ENCODE measurements at regions not wholly inside any gene's neighbourhood (a gene's known extent, or its start where the extent isn't known, plus 50 kb on each side); places are given as distances from the start of the nearest gene placed in this dataset.

DNA sequence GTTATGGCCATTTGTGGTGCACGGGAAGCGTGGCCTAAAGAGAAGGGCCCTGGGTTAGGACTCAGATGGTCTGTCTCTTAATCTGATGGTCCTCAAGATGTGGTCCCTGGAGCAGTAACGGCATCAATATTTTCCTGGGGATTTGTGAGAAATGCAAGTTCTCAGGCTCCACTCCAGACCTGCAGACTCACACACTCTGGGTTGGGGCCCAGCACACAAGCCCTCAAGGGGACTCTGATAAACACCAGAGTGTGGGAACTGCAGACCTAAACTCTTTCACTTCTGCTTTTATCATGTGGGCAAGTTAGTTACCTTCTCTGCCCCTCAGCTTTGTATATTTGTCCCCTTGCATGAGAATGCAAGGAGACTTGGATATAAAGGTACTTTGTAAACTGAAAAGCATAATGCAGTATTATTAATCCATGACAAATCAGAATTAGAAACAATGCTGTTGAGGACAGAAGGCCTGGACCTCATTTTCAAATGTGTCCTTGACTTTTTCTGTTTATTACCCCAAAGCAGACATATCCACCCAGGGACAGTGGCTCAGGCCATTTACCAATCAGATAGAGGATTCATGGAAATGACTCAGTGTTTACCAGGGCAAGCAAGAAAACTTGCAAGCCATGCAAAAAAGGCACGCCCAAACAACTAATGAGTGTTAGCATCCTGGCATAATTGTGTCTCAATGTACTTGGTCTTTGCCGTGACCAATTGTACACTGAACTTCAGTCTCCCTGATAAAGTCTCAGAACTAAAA lies 157.0 kb downstream of the ASCL1 start:
- Histone ChIP-seq H3K4me1 (peaks cover 0 to 12% (median 0%) of the 10 kb centered on the region in 6 donors), H3K36me3 (no peaks in the 10 kb centered on the region), H3K9me3 (no peaks in the 10 kb centered on the region), H3K4me3 (no peak overlapping the region), H3K27me3 (replicated peaks in 1 of 7) (no peaks in the 10 kb centered on the region), H3K27ac (peak overlapping the region in 4 of 8 donors; percentile 9 to 50 (median 30))
- intact Hi-C loops (cut with DNase I; ENCODE audit: low total_unique reads): no loop called here
- TF ChIP-seq CTCF (IDR thresholded peaks at IDR 0.05 in 8 of 11, conservative IDR thresholded peaks at IDR 0.05 in 3 of 11) (no peak), POLR2A (IDR thresholded peaks at IDR 0.05) (no peak), POLR2AphosphoS5 (IDR thresholded peaks at IDR 0.05) (no peak)
- 79 to 90% (median 83%) methylated on average over 5 of the region's 5 CpGs for WGBS, 5 donors
- no peak for DNase-seq

DNA sequence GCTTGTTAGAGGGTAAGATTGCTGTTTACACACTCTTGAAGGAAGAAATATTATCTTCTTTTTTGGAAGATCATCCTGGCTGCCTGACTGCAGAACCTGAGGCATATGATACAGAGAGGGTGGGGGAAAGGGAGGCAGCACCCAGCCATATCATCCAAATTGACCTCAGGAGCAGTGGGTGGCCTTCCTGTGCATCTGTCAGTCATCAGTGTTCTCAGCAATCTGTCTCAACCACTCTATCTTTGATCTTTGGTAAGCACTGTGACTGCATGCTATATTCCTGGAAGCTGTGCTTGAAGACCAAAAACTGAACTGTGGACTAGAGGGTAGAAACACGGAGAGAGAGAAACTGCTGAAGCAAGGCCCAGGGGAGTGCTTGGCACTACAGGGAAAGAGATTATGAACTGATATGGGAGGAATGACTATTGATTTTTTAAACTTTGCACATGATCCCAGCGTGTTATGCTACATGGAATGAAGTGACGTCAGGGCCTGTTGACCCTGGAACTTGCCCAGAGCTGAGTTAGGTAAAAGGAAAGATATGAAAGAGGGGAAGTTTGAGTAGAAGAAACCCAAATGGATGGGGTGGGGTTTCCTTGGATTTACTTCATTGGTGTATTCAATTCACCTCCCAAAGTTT lies 171.5 kb downstream of the ASCL1 start:
- TF ChIP-seq POLR2A (IDR thresholded peaks at IDR 0.05) (no peak), POLR2AphosphoS5 (IDR thresholded peaks at IDR 0.05) (no peak), CTCF (IDR thresholded peaks at IDR 0.05 in 8 of 11, conservative IDR thresholded peaks at IDR 0.05 in 3 of 11) (no peak)
- no peak overlapping the region for H3K27ac ChIP-seq

DNA sequence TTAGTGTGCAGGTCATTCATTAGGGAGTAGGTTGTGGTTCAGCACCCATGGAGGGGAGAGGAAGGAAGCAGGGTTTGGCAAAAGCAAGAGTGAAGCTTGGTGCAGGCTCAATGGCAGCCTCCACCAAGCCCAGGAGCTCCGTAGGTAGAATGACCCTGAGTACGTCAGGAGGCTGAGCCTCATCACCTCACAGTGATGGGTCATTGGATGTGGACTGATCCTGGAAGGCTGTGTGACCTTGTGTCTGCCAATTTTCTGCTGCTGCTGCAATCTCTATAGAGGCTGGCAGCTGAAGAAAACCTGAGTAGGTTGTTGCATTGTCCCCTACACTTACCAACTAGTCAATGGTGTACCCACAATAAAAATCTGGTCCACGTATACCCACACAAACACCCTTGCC lies 173.1 kb downstream of the ASCL1 start:
- TF ChIP-seq POLR2AphosphoS5 (IDR thresholded peaks at IDR 0.05) (no peak), POLR2A (IDR thresholded peaks at IDR 0.05) (no peak), CTCF (IDR thresholded peaks at IDR 0.05 in 8 of 11, conservative IDR thresholded peaks at IDR 0.05 in 3 of 11) (no peak)
- DNase-seq: no peak
- WGBS, 5 donors: 77 to 88% (median 87%) methylated on average over 3 of the region's 3 CpGs
- Histone ChIP-seq H3K27ac (no peak overlapping the region), H3K9me3 (peaks cover 3 to 38% (median 32%) of the 10 kb centered on the region in 8 donors), H3K27me3 (replicated peaks in 1 of 7) (no peaks in the 10 kb centered on the region), H3K4me3 (no peak overlapping the region), H3K36me3 (no peaks in the 10 kb centered on the region), H3K4me1 (no peaks in the 10 kb centered on the region)
- intact Hi-C loops (cut with DNase I; ENCODE audit: low total_unique reads): no loop called here

More for the DNA sequence above, 171.5 kb downstream of the ASCL1 start:
- Histone ChIP-seq H3K27me3 (replicated peaks in 1 of 7) (no peaks in the 10 kb centered on the region), H3K36me3 (no peaks in the 10 kb centered on the region), H3K4me1 (no peaks in the 10 kb centered on the region), H3K4me3 (no peak overlapping the region), H3K9me3 (peaks cover 3 to 22% (median 16%) of the 10 kb centered on the region in 8 donors)
- no peak for DNase-seq
- intact Hi-C loops (cut with DNase I; ENCODE audit: low total_unique reads): no loop called here
- WGBS, 5 donors: 78 to 89% (median 83%) methylated on average over 3 of the region's 3 CpGs

DNA sequence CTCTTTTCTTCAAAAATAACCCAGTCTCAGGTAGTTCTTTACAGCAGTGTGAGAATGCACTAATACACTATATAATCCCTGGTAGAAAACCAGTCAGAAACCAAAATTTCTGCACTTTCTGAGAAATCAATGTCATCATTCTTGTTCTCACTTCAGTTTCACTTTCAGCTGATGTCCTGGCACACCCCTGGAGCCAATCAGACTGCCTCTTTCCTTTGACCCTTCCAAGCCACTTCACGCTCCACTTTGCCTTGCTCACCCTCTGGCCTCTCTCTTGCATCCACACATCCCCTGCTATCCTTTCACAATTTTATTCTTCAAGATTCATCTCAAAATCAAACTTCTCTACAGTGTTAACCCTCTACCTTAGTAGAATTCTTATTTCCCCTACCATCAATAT lies 181.1 kb downstream of the ASCL1 start:
- H3K9me3 ChIP-seq: peaks cover 3 to 34% (median 27%) of the 10 kb centered on the region in 8 donors
- no peak for TF ChIP-seq POLR2A (IDR thresholded peaks at IDR 0.05)
- no peak for TF ChIP-seq POLR2AphosphoS5 (IDR thresholded peaks at IDR 0.05)
- TF ChIP-seq CTCF (IDR thresholded peaks at IDR 0.05 in 8 of 11, conservative IDR thresholded peaks at IDR 0.05 in 3 of 11): no peak
- intact Hi-C loops (cut with DNase I; ENCODE audit: low total_unique reads): no loop called here
- no peak for DNase-seq
- H3K36me3 ChIP-seq: no peaks in the 10 kb centered on the region
- H3K4me3 ChIP-seq: no peak overlapping the region
- WGBS, 5 donors: 84 to 95% (median 91%) methylated on average over 1 of the region's 1 CpG
- H3K4me1 ChIP-seq: no peaks in the 10 kb centered on the region
- H3K27ac ChIP-seq: no peak overlapping the region
- H3K27me3 ChIP-seq (replicated peaks in 1 of 7): no peaks in the 10 kb centered on the region
